Mesothelial cell of epicardium (in vitro differentiated cells): ENCODE measurements at regions not wholly inside any gene's neighbourhood (a gene's known extent, or its start where the extent isn't known, plus 50 kb on each side); places are given as distances from the start of the nearest gene placed in this dataset.

Experiments used
- DNase-seq, 2 experiments: peaks; one replicate each; pipeline ENCODE4 v3.0.0; 2021; ENCODE audit warnings: low spot score in 2 of 2; ENCODE audit not compliant: unreplicated experiment in 2 of 2
- H3K27ac Mint-ChIP-seq: 2 replicates; pipeline ENCODE4 v1.8.0; 2021; ENCODE audit warnings: mixed read lengths
- H3K27me3 Mint-ChIP-seq: 2 replicates; pipeline ENCODE4 v1.8.0; 2021; ENCODE audit warnings: low read depth, mixed read lengths
- H3K36me3 Mint-ChIP-seq: 2 replicates; pipeline ENCODE4 v1.8.0; 2021; ENCODE audit warnings: mixed read lengths
- H3K4me1 Mint-ChIP-seq: 2 replicates; pipeline ENCODE4 v1.8.0; 2021; ENCODE audit warnings: mixed read lengths
- H3K4me3 Mint-ChIP-seq: 2 replicates; pipeline ENCODE4 v1.8.0; 2021; ENCODE audit warnings: mild to moderate bottlenecking, moderate library complexity, mixed read lengths
- H3K9me3 Mint-ChIP-seq: 2 replicates; pipeline ENCODE4 v1.8.0; 2021; ENCODE audit warnings: mixed read lengths
- CTCF ChIP-seq: fragments of 200-600 bp; sonication (generic); IDR thresholded peaks from one replicate; pipeline ENCODE4 v1.5.0; 2021; ENCODE audit warnings: antibody characterized with exemption; ENCODE audit not compliant: unreplicated experiment

GRCh38 chr3:150216866-150217600 lies 191.1 kb upstream of the TSC22D2 start:
- DNase-seq = no peak
- TF ChIP-seq CTCF = no peak
- peaks cover 21% of the 10 kb centered on the region for H3K4me1 Mint-ChIP-seq
- H3K9me3 Mint-ChIP-seq = peaks cover 9% of the 10 kb centered on the region
- no peak overlapping the region for H3K4me3 Mint-ChIP-seq
- peaks cover 2% of the 10 kb centered on the region for H3K27me3 Mint-ChIP-seq
- no peak overlapping the region for H3K27ac Mint-ChIP-seq
- no peaks in the 10 kb centered on the region for H3K36me3 Mint-ChIP-seq

DNA sequence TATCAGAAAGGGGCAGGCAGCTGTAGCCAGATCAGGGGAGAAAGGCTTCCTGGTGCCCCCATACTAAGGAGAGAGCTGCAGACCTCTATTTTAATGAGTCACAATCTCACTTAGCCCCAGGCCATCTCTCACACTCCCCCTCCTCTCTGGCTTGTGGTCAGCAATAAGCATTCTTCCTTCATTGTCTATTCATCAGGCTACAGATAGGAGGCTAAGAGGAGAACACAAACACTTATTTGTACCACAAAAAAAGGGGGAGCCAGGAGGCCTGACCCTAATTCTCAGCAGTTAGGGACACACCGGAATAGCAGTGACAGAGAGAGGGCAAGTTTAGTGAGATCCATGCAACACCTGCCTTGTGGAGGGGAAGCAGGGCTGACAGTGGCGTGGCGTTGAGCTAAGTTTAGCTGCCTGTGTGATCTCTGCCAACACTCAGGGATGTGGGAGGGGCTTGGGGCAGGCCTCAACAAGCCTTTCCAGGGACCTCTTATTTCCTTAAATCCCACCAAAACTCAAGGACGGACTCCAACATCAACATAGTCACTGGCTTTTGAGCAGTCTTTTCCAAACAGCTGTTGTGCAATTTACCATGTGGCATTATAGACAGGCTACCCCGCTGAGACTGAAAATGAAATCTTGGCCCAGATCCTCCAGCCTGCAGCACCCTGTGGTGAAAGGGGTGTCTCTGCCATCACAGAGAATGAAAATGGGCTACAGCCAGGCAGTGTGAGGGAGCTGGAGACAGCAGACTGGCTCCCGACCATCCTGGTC lies 191.9 kb upstream of the TSC22D2 start:
- Mint-ChIP-seq H3K27ac (peak overlapping the region; percentile 19), H3K36me3 (no peaks in the 10 kb centered on the region), H3K4me3 (no peak overlapping the region), H3K4me1 (peaks cover 21% of the 10 kb centered on the region), H3K27me3 (peaks cover 2% of the 10 kb centered on the region), H3K9me3 (peaks cover 9% of the 10 kb centered on the region)
- no peak for TF ChIP-seq CTCF
- no peak for DNase-seq

DNA sequence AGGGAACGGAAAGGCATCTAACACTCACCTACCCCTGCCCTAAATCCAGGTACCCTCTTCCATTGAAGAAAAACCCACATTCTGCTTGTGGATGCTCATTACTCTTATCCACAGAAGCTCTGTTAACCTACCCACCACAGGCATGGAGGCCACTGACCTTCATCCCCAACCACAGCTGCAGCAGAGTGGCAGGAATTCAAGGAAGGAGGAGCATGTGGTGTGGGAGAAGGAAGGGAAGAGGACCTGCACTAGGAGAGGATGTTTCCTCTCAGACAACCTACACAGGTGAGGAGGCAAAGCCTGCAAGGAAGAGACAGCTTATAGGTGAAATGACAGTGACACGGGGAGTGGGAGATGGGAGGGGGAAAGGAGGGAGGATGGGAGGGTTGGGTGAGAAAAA lies 192.5 kb upstream of the TSC22D2 start:
- no peak for TF ChIP-seq CTCF
- no peak overlapping the region for H3K27ac Mint-ChIP-seq
- H3K4me3 Mint-ChIP-seq = no peak overlapping the region
- DNase-seq = no peak
- H3K9me3 Mint-ChIP-seq = peaks cover 9% of the 10 kb centered on the region
- H3K4me1 Mint-ChIP-seq = peaks cover 17% of the 10 kb centered on the region
- no peaks in the 10 kb centered on the region for H3K36me3 Mint-ChIP-seq
- H3K27me3 Mint-ChIP-seq = peaks cover 2% of the 10 kb centered on the region

DNA sequence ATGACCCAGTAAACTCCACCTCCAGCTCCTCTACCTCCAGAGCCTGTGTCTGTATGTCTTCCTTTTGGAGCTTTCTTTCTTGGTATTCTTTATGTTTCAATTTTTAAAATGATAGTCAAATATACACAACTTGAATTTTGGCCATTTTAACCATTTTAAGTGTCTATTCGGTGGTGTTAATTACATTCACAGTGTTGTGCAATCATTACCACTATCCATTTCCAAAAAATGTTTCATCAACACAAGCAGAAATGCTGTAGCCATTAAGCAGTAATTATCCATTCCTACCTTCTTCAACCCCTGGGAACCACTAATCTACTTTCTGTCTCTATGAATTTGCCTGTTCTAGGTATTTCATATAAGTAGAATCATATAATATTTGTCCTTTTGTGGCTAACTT lies 194.5 kb upstream of the TSC22D2 start:
- Mint-ChIP-seq H3K27ac (no peak overlapping the region), H3K27me3 (peaks cover 2% of the 10 kb centered on the region), H3K9me3 (peaks cover 9% of the 10 kb centered on the region), H3K4me1 (peaks cover 15% of the 10 kb centered on the region), H3K36me3 (no peaks in the 10 kb centered on the region), H3K4me3 (no peak overlapping the region)
- no peak for TF ChIP-seq CTCF
- DNase-seq = no peak

GRCh38 chr3:150210461-150211110 lies 197.5 kb upstream of the TSC22D2 start:
- no peak overlapping the region for H3K27ac Mint-ChIP-seq
- no peak for DNase-seq

More at GRCh38 chr3:150210461-150211110, 197.5 kb upstream of the TSC22D2 start:
- peaks cover 4% of the 10 kb centered on the region for H3K27me3 Mint-ChIP-seq
- no peak for TF ChIP-seq CTCF
- H3K36me3 Mint-ChIP-seq = no peaks in the 10 kb centered on the region
- H3K9me3 Mint-ChIP-seq = no peaks in the 10 kb centered on the region
- peaks cover 4% of the 10 kb centered on the region for H3K4me1 Mint-ChIP-seq
- H3K4me3 Mint-ChIP-seq = no peak overlapping the region
